ENCODE measurements at regions not wholly inside any gene's neighbourhood (a gene's known extent, or its start where the extent isn't known, plus 50 kb on each side); places are given as distances from the start of the nearest gene placed in this dataset.

- H3K4me3 ChIP-seq (ENCODE audit: low read length), result no peak overlapping the region
- no peak for DNase-seq (ENCODE audit: low read depth, low spot score)
Measured at GRCh38 chr10:36721871-36722270, 403.5 kb upstream of the ANKRD30A start.

DNA sequence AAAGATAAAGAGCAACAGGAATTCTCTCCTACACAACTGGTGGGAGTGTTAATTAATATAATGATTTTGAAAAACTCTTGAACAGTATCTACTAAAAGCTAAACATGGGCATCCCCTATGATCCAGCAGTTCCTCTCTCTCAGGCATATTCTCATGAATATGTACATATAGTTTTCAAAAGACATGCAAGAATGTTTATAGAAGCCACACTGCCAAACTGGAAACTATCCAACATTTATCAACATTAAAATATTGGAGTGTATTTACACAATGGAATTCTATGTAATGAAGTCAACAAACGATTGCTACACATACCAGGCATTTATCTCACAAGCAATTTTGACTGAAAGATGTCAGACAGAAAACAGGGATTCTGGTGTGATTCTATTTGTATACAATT lies 404.5 kb upstream of the ANKRD30A start:
- no peak overlapping the region for H3K4me3 ChIP-seq (ENCODE audit: low read length)
- no peak for DNase-seq (ENCODE audit: low read depth, low spot score)

GRCh38 chr10:36717118-36717517 lies 408.3 kb upstream of the ANKRD30A start:
- DNase-seq (ENCODE audit: low read depth, low spot score), result no peak
- H3K4me3 ChIP-seq (ENCODE audit: low read length), result no peak overlapping the region

DNA sequence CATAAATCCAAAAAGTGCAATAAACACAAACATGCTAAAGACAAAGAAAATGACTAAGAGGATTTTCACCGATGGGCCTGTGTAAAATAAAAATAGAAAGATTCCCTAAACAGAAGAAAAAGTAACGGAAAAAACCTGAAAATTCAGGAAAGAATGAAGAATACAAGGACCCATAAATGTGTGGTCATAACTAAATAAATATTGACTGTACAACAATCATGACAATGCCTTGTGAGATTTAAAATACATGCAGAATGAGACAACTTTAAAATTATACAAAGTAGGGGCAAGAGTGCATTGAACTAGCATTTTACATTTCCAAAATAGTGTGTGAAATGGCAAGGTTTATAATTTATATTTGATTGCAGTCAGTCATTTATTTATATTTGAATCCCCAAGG lies 409.1 kb upstream of the ANKRD30A start:
- H3K4me3 ChIP-seq (ENCODE audit: low read length), result no peak overlapping the region
- DNase-seq (ENCODE audit: low read depth, low spot score), result no peak

GRCh38 chr10:36712695-36713094 lies 412.7 kb upstream of the ANKRD30A start:
- no peak for DNase-seq (ENCODE audit: low read depth, low spot score)
- no peak overlapping the region for H3K4me3 ChIP-seq (ENCODE audit: low read length)

DNA sequence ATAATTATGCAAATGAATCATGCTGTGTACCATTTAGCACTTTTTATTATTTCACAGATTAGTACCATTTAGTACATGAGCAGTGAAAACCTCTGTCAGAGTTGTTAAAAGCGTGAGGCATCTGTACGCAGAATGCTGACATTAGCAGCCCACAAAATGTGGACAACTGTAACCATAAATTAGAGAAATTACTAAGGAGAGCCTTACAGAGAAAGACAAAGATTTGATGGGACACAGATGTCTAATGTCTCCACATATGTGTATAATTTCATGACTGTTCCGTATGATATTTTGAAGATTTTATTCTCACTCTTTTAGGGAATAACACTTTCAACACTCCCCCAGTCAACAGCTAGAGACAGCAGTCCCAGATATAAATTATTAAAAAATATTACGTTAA lies 414.0 kb upstream of the ANKRD30A start:
- DNase-seq (ENCODE audit: low read depth, low spot score), result no peak
- no peak overlapping the region for H3K4me3 ChIP-seq (ENCODE audit: low read length)

GRCh38 chr10:36704124-36704523 lies 421.3 kb upstream of the ANKRD30A start:
- DNase-seq (ENCODE audit: low read depth, low spot score), result no peak
- no peak overlapping the region for H3K4me3 ChIP-seq (ENCODE audit: low read length)

- no peak for DNase-seq (ENCODE audit: low read depth, low spot score)
- H3K4me3 ChIP-seq (ENCODE audit: low read length), result no peak overlapping the region
Measured at GRCh38 chr10:36703179-36703578, 422.2 kb upstream of the ANKRD30A start.

GRCh38 chr10:36700123-36700522 lies 425.3 kb upstream of the ANKRD30A start:
- no peak for DNase-seq (ENCODE audit: low read depth, low spot score)
- H3K4me3 ChIP-seq (ENCODE audit: low read length), result no peak overlapping the region

DNA sequence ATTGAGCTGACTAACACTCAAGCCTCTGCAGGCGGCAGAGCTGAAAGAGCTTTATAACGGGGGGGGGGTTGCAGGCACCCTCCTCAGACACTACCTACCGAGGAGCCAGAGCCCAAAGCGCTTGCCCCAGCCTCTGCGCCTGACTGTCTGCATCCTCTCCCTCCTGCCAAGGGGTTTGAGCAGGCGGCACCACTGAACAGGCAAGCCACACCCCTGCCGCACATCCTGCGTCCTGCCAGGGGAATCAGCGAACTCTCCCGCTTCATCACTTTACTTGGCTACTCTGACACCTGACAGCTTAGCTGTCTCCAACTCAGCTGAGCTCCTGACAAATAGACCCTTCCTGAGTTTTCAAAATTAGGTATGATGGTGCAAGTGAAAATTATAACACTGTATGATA lies 432.6 kb upstream of the ANKRD30A start:
- H3K4me3 ChIP-seq (ENCODE audit: low read length), result no peak overlapping the region
- no peak for DNase-seq (ENCODE audit: low read depth, low spot score)

GRCh38 chr10:36688717-36689116 lies 436.7 kb upstream of the ANKRD30A start:
- DNase-seq (ENCODE audit: low read depth, low spot score), result no peak
- H3K4me3 ChIP-seq (ENCODE audit: low read length), result no peak overlapping the region

- DNase-seq (ENCODE audit: low read depth, low spot score), result no peak
- H3K4me3 ChIP-seq (ENCODE audit: low read length), result no peak overlapping the region
Measured at GRCh38 chr10:36683421-36683820, 442.0 kb upstream of the ANKRD30A start.

DNA sequence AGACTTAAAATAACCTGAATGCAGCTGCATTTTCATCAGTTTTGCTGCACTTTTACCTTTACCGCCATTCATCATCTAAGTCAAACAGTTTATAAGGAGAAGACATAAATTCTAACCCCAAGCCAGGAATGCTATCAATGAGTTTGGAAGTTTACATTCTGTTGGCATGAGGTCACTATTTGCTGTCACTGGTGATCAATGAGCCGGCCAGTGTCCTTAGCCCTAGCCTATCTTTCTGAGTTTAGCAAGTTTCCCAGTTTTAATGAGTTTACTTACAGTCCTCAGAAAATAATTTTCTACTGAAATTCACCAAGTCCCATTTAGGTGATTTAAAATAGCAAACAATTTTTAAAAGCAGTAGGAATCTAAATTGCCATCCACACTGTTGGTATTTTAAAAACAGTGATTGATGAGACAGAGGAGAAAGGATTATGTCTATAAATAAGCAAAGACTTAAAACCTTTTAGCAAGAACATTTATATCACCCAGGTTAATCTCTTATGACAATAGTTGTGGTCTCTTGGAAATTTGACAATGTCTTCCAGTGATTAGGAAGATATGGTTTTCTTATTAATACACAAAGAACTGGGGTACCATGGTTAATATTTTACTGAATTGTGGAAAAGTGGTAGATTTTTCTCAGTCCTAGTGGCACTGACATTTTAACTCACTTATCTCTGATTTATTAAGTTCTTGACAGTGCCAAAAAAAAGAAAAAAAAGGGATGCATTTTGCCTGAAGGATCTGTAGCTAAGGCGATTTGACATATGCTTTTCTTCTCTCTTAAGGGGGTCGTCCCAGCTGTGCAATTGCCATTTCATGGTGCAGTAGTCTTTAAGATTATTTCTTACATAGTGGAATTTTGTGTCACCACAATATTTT lies 443.4 kb upstream of the ANKRD30A start:
- DNase-seq (ENCODE audit: low read depth, low spot score), result no peak
- H3K4me3 ChIP-seq (ENCODE audit: low read length), result no peak overlapping the region

- H3K4me3 ChIP-seq (ENCODE audit: low read length), result no peak overlapping the region
- no peak for DNase-seq (ENCODE audit: low read depth, low spot score)
Measured at GRCh38 chr10:36679554-36679953, 445.8 kb upstream of the ANKRD30A start.

GRCh38 chr10:36677431-36677768 lies 448.0 kb upstream of the ANKRD30A start:
- H3K4me3 ChIP-seq (ENCODE audit: low read length), result no peak overlapping the region
- DNase-seq (ENCODE audit: low read depth, low spot score), result no peak

DNA sequence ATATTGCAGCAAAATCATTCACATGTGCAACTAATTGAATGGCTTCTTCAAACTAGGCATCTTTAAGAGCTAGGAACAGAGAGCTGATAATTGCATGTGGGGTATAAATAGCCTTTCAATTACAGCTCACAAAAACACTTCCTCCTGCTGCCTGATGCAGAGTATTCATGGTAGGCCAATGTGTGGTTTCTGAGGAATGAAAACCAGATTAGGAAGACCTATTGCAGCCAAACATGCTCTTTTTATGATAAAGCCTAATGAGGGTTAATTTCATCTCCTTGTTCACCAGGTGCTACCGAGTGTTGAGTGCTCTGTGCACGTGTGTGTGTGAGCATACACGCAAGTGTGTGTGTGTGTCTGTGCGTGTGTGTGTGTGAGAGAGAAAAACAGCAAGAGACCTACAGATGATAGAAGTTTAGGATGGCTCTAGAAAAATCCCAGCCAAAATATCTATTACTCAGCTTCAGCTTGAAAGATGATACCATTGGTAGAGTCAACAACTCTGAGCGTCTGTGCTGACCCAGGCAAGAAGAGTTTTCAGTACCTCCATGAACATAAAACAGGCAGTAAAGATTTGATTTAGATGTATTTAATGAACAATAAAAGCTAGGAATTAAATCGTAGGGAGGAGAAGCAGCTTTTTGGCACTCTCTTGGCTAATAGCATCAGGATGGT lies 448.5 kb upstream of the ANKRD30A start:
- H3K4me3 ChIP-seq (ENCODE audit: low read length), result no peak overlapping the region
- no peak for DNase-seq (ENCODE audit: low read depth, low spot score)

- H3K4me3 ChIP-seq (ENCODE audit: low read length), result no peak overlapping the region
- no peak for DNase-seq (ENCODE audit: low read depth, low spot score)
Measured at GRCh38 chr10:36676321-36676720, 449.1 kb upstream of the ANKRD30A start.

DNA sequence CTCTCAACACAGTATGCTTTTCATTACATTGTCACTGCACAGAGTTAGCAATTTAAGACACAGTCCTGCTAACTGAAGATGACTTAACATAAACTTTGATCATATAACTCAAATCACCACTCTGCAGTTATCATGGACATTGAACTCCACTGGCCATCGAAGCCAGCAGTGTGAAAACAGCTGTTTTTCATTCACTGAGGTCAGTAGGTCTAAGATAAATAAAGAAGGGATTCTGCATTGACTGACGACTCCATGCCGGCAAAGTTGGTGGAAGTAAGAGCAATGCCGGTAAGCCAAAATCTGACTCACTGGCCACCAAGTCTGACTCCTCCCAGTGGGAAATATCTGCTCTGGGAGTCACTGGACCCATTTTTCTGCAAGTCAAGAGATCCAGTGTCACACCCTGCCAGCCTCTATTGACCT lies 449.9 kb upstream of the ANKRD30A start:
- no peak overlapping the region for H3K4me3 ChIP-seq (ENCODE audit: low read length)
- no peak for DNase-seq (ENCODE audit: low read depth, low spot score)

DNA sequence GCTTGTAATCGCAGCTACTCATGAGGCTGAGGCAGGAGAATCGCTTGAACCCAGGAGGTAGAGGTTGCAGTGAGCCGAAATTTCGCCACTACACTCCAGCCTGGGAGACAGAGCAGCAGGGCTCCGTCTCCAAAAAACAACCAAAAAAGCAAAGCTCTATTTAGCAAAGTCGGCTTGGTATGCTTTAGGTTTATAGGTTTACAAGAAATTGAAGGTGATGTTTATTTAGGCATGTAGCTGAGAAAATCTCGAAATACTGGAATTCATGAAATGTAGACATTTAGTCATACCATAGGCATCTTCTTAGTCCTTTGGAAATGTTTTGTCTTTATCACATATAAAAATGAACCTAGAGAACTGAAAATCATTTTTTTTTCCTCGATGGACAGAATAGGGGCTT lies 453.8 kb upstream of the ANKRD30A start:
- DNase-seq (ENCODE audit: low read depth, low spot score), result no peak
- H3K4me3 ChIP-seq (ENCODE audit: low read length), result no peak overlapping the region

DNA sequence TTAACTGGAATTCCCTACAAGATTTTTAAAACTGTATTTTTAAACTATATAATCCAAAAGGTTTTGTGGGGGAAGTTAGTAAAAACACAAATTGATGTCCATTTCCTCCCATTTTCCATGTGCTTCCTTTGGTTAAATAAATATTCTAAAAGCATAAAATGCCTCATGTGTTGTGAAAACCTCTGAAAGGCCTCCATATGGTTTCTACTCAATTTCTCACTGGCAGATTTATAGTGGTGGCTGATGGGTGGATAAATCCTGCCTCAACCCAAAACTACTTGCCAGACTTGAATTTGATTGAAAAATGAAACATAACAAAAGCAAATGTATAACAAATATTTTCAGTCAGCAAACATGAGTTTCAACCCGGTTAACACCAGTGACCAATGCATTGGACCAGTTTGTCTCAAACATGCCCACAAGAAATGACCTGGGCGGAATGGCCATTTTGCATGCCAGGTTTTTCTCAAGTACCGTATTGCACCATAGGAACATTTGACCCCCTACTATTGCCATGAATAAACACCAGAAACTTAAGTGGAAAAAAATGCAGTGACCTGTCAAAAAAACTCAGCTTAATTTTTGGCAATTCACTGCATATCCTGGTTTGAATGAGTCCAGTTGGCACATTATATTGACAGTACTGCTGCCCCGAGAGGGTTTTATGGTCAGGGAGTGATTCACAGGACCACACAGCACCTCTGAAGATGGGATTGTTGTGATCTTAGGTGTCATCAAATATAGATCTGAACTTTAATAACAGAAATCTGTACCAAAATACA lies 454.6 kb upstream of the ANKRD30A start:
- DNase-seq (ENCODE audit: low read depth, low spot score), result no peak
- no peak overlapping the region for H3K4me3 ChIP-seq (ENCODE audit: low read length)

Measured in Jurkat, Clone E6-1 (cell line).